HEK293 (cell line): ENCODE measurements at regions not wholly inside any gene's neighbourhood (a gene's known extent, or its start where the extent isn't known, plus 50 kb on each side); places are given as distances from the start of the nearest gene placed in this dataset.
A peak's percentile ranks its signal among the peaks of the same experiment; 100 is the strongest.

Source experiments
- CTCF ChIA-PET: fragments of 350-600 bp; formaldehyde crosslinking; extraction: SDS; loops from one replicate; lab custom pipeline; 2021; ENCODE audit warnings: antibody characterized with exemption; lab: Yijun Ruan, JAX
- POLR2A ChIA-PET: fragments of 300-600 bp; formaldehyde crosslinking; extraction: SDS; loops from one replicate; lab custom pipeline; 2020; ENCODE audit warnings: antibody characterized with exemption, inconsistent platforms; lab: Yijun Ruan, JAX
- H3K27ac ChIP-seq: fragments of 200-500 bp; sonication (Bioruptor generic); 2 replicates; pipeline ENCODE4 v1.5.1; 2014; ENCODE audit warnings: low read depth, low read length, control low read depth, inconsistent platforms; ENCODE audit errors: extremely low read depth
- H3K36me3 ChIP-seq, 2 experiments: fragments of 200-500 bp in 1 of 2; sonication (Bioruptor generic) in 1 of 2; 1 replicate in 1 of 2; 2 replicates in 1 of 2; pipeline ENCODE4 v1.5.1; 2014 to 2017; ENCODE audit warnings: inconsistent platforms in 2 of 2, low read length in 2 of 2; ENCODE audit not compliant: control insufficient read depth in 2 of 2, insufficient read depth in 1 of 2
- H3K4me1 ChIP-seq: fragments of 200-500 bp; sonication (Bioruptor generic); 2 replicates; pipeline ENCODE4 v1.5.1; 2014; ENCODE audit warnings: mild to moderate bottlenecking, low read length, inconsistent platforms; ENCODE audit not compliant: control insufficient read depth, insufficient read depth
- H3K4me3 ChIP-seq: 2 replicates; pipeline ENCODE4 v1.5.1; 2011; ENCODE audit warnings: low read depth, mild to moderate bottlenecking, control low read depth, low read length, moderate library complexity
- H3K9me3 ChIP-seq: fragments of 200-500 bp; sonication (Bioruptor generic); 2 replicates; pipeline ENCODE4 v1.5.1; 2014; ENCODE audit warnings: low read depth, low read length, inconsistent platforms; ENCODE audit not compliant: control insufficient read depth, insufficient read depth
- SALL2 ChIP-seq: fragments of 450-650 bp; formaldehyde crosslinking; IDR thresholded peaks from 2 replicates; pipeline ENCODE4 v1.5.0; 2017; ENCODE audit warnings: missing biosample characterization, mild to moderate bottlenecking, missing genetic modification characterization, borderline replicate concordance
- SCRT1 ChIP-seq: fragments of 450-650 bp; formaldehyde crosslinking; IDR thresholded peaks from 2 replicates; pipeline ENCODE4 v1.5.1; 2016; ENCODE audit warnings: missing biosample characterization, missing genetic modification characterization, borderline replicate concordance
- SCRT2 ChIP-seq: fragments of 450-650 bp; formaldehyde crosslinking; IDR thresholded peaks from 2 replicates; pipeline ENCODE4 v1.5.1; 2016; ENCODE audit warnings: missing biosample characterization, missing genetic modification characterization
- SP2 ChIP-seq: fragments of 450-650 bp; formaldehyde crosslinking; IDR thresholded peaks from 2 replicates; pipeline ENCODE4 v1.5.1; 2016; ENCODE audit warnings: missing biosample characterization, missing genetic modification characterization
- SP3 ChIP-seq: fragments of 450-650 bp; formaldehyde crosslinking; IDR thresholded peaks from 2 replicates; pipeline ENCODE4 v1.5.1; 2016; ENCODE audit warnings: missing biosample characterization, missing genetic modification characterization
- TCF7L2 ChIP-seq: IDR thresholded peaks from 2 replicates; pipeline ENCODE4 v1.6.1; 2011; ENCODE audit warnings: low read depth, mild to moderate bottlenecking, inconsistent platforms, low read length, moderate library complexity, borderline replicate concordance
- ZBTB8A ChIP-seq: fragments of 450-650 bp; formaldehyde crosslinking; IDR thresholded peaks from 2 replicates; pipeline ENCODE4 v1.5.1; 2016; ENCODE audit warnings: missing biosample characterization, missing genetic modification characterization
- ZNF112 ChIP-seq: fragments of 450-650 bp; formaldehyde crosslinking; IDR thresholded peaks from 2 replicates; pipeline ENCODE4 v1.5.0; 2017; ENCODE audit warnings: missing biosample characterization, missing genetic modification characterization
- ZNF2 ChIP-seq: fragments of 450-650 bp; formaldehyde crosslinking; IDR thresholded peaks from 2 replicates; pipeline ENCODE4 v1.5.1; 2016; ENCODE audit warnings: missing biosample characterization, missing genetic modification characterization
- ZNF23 ChIP-seq: fragments of 450-650 bp; formaldehyde crosslinking; IDR thresholded peaks from 2 replicates; pipeline ENCODE4 v1.5.1; 2016; ENCODE audit warnings: missing biosample characterization, missing genetic modification characterization, borderline replicate concordance
- ZNF292 ChIP-seq: fragments of 450-650 bp; formaldehyde crosslinking; IDR thresholded peaks from 2 replicates; pipeline ENCODE4 v1.5.1; 2016; ENCODE audit warnings: low read depth, missing biosample characterization, missing genetic modification characterization, borderline replicate concordance
- ZNF302 ChIP-seq: fragments of 450-650 bp; formaldehyde crosslinking; IDR thresholded peaks from 2 replicates; pipeline ENCODE4 v1.5.1; 2016; ENCODE audit warnings: missing biosample characterization, missing genetic modification characterization, low read depth
- ZNF335 ChIP-seq: fragments of 450-650 bp; formaldehyde crosslinking; conservative IDR thresholded peaks from 2 replicates; pipeline ENCODE4 v1.5.1; 2016; ENCODE audit warnings: missing biosample characterization, missing genetic modification characterization
- ZNF354C ChIP-seq: fragments of 450-650 bp; formaldehyde crosslinking; IDR thresholded peaks from 2 replicates; pipeline ENCODE4 v1.5.1; 2016; ENCODE audit warnings: missing biosample characterization, missing genetic modification characterization, low read depth, borderline replicate concordance
- ZNF391 ChIP-seq: fragments of 450-650 bp; formaldehyde crosslinking; IDR thresholded peaks from 2 replicates; pipeline ENCODE4 v1.5.1; 2016; ENCODE audit warnings: low read depth, missing biosample characterization, missing genetic modification characterization, borderline replicate concordance
- ZNF426 ChIP-seq: fragments of 450-650 bp; formaldehyde crosslinking; IDR thresholded peaks from 2 replicates; pipeline ENCODE4 v1.5.1; 2017; ENCODE audit warnings: missing biosample characterization, missing genetic modification characterization, mild to moderate bottlenecking, inconsistent platforms, moderate library complexity
- ZNF624 ChIP-seq: fragments of 450-650 bp; formaldehyde crosslinking; IDR thresholded peaks from 2 replicates; pipeline ENCODE4 v1.5.1; 2017; ENCODE audit warnings: missing biosample characterization, missing genetic modification characterization
- ZNF626 ChIP-seq: fragments of 450-650 bp; sonication (Bioruptor Pico); formaldehyde crosslinking; IDR thresholded peaks from 2 replicates; pipeline ENCODE4 v1.5.1; 2018; ENCODE audit warnings: missing biosample characterization, missing genetic modification characterization, inconsistent platforms
- ZNF654 ChIP-seq: fragments of 450-650 bp; formaldehyde crosslinking; IDR thresholded peaks from 2 replicates; pipeline ENCODE4 v1.5.1; 2016; ENCODE audit warnings: low read depth, missing biosample characterization, missing genetic modification characterization
- ZNF791 ChIP-seq: fragments of 450-650 bp; formaldehyde crosslinking; IDR thresholded peaks from 2 replicates; pipeline ENCODE4 v1.5.1; 2016; ENCODE audit warnings: missing biosample characterization, missing genetic modification characterization
- ZNF830 ChIP-seq: fragments of 450-650 bp; IDR thresholded peaks from 2 replicates; pipeline ENCODE4 v1.5.0; 2018; ENCODE audit warnings: missing biosample characterization, missing genetic modification characterization, low read depth, mild to moderate bottlenecking, moderate library complexity
- TF ChIP-seq, protein P1 (sequence below): fragments of 450-650 bp; formaldehyde crosslinking; IDR thresholded peaks from 2 replicates; pipeline ENCODE4 v1.5.1; 2016; ENCODE audit warnings: missing biosample characterization, missing genetic modification characterization
- TF ChIP-seq, protein P2 (sequence below): fragments of 450-650 bp; formaldehyde crosslinking; IDR thresholded peaks from 2 replicates; pipeline ENCODE4 v1.5.1; 2016; ENCODE audit warnings: missing biosample characterization, missing genetic modification characterization
- TF ChIP-seq, protein P3 (sequence below): fragments of 450-650 bp; formaldehyde crosslinking; IDR thresholded peaks from 2 replicates; pipeline ENCODE4 v1.5.1; 2017; ENCODE audit warnings: missing biosample characterization, missing genetic modification characterization

DNA sequence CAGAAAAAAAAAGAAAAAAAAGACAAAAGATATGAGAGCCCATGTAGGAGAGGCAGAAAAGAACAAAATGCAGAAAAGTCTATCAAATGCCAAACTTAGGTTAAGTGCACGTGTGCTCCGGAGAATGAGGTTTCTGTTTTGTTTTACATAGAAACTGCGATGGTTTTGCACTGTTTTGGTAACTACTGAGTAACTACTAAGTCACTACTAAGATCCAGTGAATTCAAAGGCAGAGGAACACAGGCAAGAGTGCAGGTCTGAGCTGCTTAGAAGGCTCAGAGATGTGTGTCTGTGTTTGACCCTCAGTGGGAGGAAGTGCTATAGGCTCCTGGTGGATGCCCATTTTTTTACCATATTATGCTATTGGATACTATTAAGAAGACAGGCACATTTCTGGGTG is 299.3 kb downstream of the NDFIP2 start (continued):
- TF ChIP-seq, protein P1, sequence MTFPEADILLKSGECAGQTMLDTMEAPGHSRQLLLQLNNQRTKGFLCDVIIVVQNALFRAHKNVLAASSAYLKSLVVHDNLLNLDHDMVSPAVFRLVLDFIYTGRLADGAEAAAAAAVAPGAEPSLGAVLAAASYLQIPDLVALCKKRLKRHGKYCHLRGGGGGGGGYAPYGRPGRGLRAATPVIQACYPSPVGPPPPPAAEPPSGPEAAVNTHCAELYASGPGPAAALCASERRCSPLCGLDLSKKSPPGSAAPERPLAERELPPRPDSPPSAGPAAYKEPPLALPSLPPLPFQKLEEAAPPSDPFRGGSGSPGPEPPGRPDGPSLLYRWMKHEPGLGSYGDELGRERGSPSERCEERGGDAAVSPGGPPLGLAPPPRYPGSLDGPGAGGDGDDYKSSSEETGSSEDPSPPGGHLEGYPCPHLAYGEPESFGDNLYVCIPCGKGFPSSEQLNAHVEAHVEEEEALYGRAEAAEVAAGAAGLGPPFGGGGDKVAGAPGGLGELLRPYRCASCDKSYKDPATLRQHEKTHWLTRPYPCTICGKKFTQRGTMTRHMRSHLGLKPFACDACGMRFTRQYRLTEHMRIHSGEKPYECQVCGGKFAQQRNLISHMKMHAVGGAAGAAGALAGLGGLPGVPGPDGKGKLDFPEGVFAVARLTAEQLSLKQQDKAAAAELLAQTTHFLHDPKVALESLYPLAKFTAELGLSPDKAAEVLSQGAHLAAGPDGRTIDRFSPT (tag by site-specific recombination), result no peak
- TF ChIP-seq ZNF426, result no peak

DNA sequence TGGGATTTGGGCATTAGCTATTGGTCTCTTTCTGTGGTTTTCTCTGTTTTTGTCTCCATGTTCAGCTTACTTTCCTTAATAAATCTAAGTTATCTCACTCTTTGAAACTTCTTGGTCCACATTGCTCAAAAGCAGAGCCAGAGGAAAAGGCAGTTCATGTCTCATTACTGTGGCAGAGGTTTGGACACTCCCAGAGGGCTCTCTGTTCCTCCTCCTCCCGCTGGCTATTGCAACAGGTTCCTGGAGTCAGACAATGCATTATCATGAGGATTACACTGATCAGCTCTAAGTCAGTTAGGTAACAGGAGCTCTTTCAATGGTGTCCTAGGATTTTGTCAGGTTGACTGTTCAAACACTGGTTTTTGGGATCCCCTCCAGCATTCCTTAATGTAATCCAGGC is 298.8 kb downstream of the NDFIP2 start:
- H3K27ac ChIP-seq, result no peak overlapping the region
- no peaks in the 10 kb centered on the region for H3K36me3 ChIP-seq
- TF ChIP-seq, protein P2, sequence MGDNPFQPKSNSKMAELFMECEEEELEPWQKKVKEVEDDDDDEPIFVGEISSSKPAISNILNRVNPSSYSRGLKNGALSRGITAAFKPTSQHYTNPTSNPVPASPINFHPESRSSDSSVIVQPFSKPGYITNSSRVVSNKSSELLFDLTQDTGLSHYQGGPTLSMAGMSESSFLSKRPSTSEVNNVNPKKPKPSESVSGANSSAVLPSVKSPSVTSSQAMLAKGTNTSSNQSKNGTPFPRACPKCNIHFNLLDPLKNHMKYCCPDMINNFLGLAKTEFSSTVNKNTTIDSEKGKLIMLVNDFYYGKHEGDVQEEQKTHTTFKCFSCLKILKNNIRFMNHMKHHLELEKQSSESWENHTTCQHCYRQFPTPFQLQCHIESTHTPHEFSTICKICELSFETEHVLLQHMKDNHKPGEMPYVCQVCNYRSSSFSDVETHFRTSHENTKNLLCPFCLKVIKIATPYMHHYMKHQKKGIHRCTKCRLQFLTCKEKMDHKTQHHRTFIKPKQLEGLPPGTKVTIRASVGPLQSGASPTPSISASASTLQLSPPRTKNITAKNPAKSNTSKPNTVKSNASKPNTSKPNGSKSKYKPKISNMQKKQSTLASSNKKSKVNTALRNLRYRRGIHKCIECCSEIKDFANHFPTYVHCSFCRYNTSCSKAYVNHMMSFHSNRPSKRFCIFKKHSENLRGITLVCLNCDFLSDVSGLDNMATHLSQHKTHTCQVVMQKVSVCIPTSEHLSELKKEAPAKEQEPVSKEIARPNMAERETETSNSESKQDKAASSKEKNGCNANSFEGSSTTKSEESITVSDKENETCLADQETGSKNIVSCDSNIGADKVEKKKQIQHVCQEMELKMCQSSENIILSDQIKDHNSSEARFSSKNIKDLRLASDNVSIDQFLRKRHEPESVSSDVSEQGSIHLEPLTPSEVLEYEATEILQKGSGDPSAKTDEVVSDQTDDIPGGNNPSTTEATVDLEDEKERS (tag by site-specific recombination), result no peak
- TF ChIP-seq SCRT2 (peak; percentile 77), SCRT1 (peak; percentile 73; the same call in 1 of the 2 replicates)
- CTCF ChIA-PET, result no interaction called here
- no peaks in the 10 kb centered on the region for H3K4me1 ChIP-seq
- POLR2A ChIA-PET, result no interaction called here
- no peak overlapping the region for H3K4me3 ChIP-seq
- no peaks in the 10 kb centered on the region for H3K9me3 ChIP-seq

DNA sequence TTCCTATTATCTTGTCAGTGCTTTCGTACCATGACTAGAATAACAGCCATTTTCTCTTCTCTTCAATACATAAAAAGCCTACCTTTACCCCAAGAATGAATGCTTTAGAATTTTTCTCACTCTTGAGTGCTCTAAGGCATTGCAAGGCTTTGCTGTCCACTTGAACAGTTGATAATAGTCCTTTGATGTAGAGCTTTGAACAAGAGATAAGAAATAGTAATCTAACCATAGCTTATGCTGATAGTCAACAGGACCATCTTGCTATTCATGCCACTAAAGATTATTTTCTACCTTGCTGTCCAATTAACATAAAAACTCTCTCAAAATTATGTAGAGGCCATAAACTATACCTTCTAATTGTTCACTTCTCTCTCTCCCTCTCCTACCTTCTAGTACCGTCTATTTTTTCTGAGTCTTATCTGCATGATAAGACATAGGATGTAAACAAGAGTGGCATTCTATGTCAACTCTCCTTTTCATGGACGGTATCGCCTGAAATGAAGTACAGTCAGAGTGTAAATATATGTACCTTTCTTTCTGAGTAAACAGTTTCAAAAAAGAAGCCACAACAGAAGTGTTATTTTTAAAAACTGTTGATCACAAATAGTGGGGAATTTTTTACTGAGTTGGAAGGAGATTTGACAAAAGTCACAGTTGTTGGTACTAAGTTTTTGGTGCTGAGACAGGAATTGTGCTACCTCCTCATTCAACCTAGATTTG is 297.9 kb downstream of the NDFIP2 start:
- no peak for TF ChIP-seq ZNF791
- peak; percentile 86 for TF ChIP-seq TCF7L2
- TF ChIP-seq ZNF302 (tag by site-specific recombination), result no peak
- TF ChIP-seq ZNF830 (tag by site-specific recombination), result no peak
- TF ChIP-seq, all 188 proteins: peak for 1
- ChIA-PET CTCF (interaction anchor here (0.7 kb wide), 1 partner anchor 562 kb away, joined by 4 read pairs; the partner anchor contains the start of gene SPRY2), POLR2A (no interaction called here)
- Histone ChIP-seq H3K4me3 (no peak overlapping the region), H3K27ac (no peak overlapping the region), H3K36me3 (no peaks in the 10 kb centered on the region), H3K9me3 (no peaks in the 10 kb centered on the region), H3K4me1 (no peaks in the 10 kb centered on the region)

DNA sequence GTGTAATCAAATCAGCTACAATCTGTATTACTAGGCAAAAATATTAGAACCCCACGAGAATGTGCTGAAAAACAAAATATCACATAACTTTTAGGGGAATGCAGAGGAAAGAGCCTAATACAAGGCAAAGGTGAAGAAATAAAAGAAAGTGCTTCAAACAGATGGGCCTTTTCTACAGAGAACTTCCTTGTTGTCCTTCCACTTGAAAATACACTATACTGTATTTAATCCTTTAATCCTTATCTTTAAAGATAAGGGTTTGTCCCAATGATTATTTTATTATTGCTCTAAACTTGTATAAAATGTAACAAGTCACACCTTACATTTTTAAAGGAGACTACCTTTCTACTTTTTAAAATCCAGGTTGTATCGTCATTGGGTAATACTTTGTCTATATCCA is 296.5 kb downstream of the NDFIP2 start:
- H3K27ac ChIP-seq, result no peak overlapping the region
- CTCF ChIA-PET, result interaction anchor here (0.6 kb wide), 1 partner anchor 99 kb away, joined by 3 read pairs; no protein-coding TSS in a partner anchor
- H3K36me3 ChIP-seq, result no peaks in the 10 kb centered on the region
- H3K4me3 ChIP-seq, result no peak overlapping the region
- H3K9me3 ChIP-seq, result no peaks in the 10 kb centered on the region
- POLR2A ChIA-PET, result no interaction called here
- no peaks in the 10 kb centered on the region for H3K4me1 ChIP-seq
- TF ChIP-seq ZNF391 (tag by site-specific recombination) (no peak), ZNF292 (tag by site-specific recombination) (no peak), ZNF23 (tag by site-specific recombination) (no peak), ZNF335 (tag by site-specific recombination) (no peak), SP3 (tag by site-specific recombination) (no peak), ZNF354C (tag by site-specific recombination) (no peak), ZNF626 (tag by site-specific recombination) (no peak), ZNF654 (tag by site-specific recombination) (no peak), ZBTB8A (tag by site-specific recombination) (no peak), ZNF624 (tag by site-specific recombination) (no peak), SP2 (tag by site-specific recombination) (no peak), SALL2 (tag by site-specific recombination) (no peak), ZNF112 (no peak), ZNF2 (tag by site-specific recombination) (no peak)
- TF ChIP-seq, protein P3, sequence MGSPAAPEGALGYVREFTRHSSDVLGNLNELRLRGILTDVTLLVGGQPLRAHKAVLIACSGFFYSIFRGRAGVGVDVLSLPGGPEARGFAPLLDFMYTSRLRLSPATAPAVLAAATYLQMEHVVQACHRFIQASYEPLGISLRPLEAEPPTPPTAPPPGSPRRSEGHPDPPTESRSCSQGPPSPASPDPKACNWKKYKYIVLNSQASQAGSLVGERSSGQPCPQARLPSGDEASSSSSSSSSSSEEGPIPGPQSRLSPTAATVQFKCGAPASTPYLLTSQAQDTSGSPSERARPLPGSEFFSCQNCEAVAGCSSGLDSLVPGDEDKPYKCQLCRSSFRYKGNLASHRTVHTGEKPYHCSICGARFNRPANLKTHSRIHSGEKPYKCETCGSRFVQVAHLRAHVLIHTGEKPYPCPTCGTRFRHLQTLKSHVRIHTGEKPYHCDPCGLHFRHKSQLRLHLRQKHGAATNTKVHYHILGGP (tag by site-specific recombination), result no peak
